GM23338 (cell line): ENCODE measurements at regions not wholly inside any gene's neighbourhood (a gene's known extent, or its start where the extent isn't known, plus 50 kb on each side); places are given as distances from the start of the nearest gene placed in this dataset.

Experiments
- ATAC-seq: fragments of 200-7000 bp; cut with Tn5 transposase; 3 replicates; pipeline ENCODE4 v1.9.1; 2020
- DNase-seq: peaks from one replicate; pipeline ENCODE4 v3.0.0-alpha.2; 2015; ENCODE audit warnings: low spot score
- H2AFZ ChIP-seq: fragments of 200-600 bp; sonication (generic); 2 replicates; pipeline ENCODE4 v1.8.0; 2016; ENCODE audit warnings: antibody characterized with exemption, mild to moderate bottlenecking, moderate library complexity
- H3F3A ChIP-seq: fragments of 200-600 bp; sonication (generic); replicated peaks from 2 replicates; pipeline ENCODE4 v1.8.0; 2017; ENCODE audit warnings: antibody characterized with exemption, mixed run types, low read depth
- H3K27ac ChIP-seq: fragments of 200-600 bp; sonication (generic); 2 replicates; pipeline ENCODE4 v1.6.1; 2016; ENCODE audit warnings: low read depth
- H3K27me3 ChIP-seq: fragments of 200-600 bp; sonication (generic); 2 replicates; pipeline ENCODE4 v1.8.0; 2016; ENCODE audit warnings: mild to moderate bottlenecking, mixed run types, moderate library complexity; ENCODE audit not compliant: insufficient read depth
- H3K36me3 ChIP-seq: fragments of 200-600 bp; sonication (generic); 2 replicates; pipeline ENCODE4 v1.8.0; 2016; ENCODE audit warnings: mild to moderate bottlenecking; ENCODE audit not compliant: insufficient read depth
- H3K4me1 ChIP-seq: fragments of 200-600 bp; sonication (generic); 2 replicates; pipeline ENCODE4 v1.8.0; 2016; ENCODE audit warnings: mild to moderate bottlenecking, moderate library complexity; ENCODE audit not compliant: insufficient read depth
- H3K4me2 ChIP-seq: fragments of 200-600 bp; sonication (generic); 2 replicates; pipeline ENCODE4 v1.7.1; 2017; ENCODE audit warnings: mixed run types
- H3K4me3 ChIP-seq: fragments of 200-600 bp; sonication (generic); 2 replicates; pipeline ENCODE4 v1.6.1; 2016; ENCODE audit warnings: mixed run types
- H3K79me2 ChIP-seq: fragments of 200-600 bp; sonication (generic); replicated peaks from 2 replicates; pipeline ENCODE4 v1.8.0; 2017; ENCODE audit warnings: mild to moderate bottlenecking; ENCODE audit not compliant: insufficient read depth
- H3K9me2 ChIP-seq: fragments of 200-600 bp; sonication (generic); 2 replicates; pipeline ENCODE4 v1.8.0; 2017; ENCODE audit not compliant: insufficient read depth
- H4K20me1 ChIP-seq: fragments of 200-600 bp; sonication (generic); replicated peaks from 2 replicates; pipeline ENCODE4 v1.8.0; 2017; ENCODE audit warnings: mild to moderate bottlenecking; ENCODE audit not compliant: insufficient read depth
- H3K27ac Mint-ChIP-seq: 2 replicates; pipeline ENCODE4 v1.8.0; 2020; ENCODE audit warnings: inconsistent platforms, mild to moderate bottlenecking, moderate library complexity, mixed read lengths
- H3K27me3 Mint-ChIP-seq: 3 replicates; pipeline ENCODE4 v1.8.0; 2022; ENCODE audit warnings: low read depth, mild to moderate bottlenecking, moderate library complexity, mixed read lengths, inconsistent platforms; ENCODE audit not compliant: insufficient read depth, poor library complexity
- H3K36me3 Mint-ChIP-seq: 3 replicates; pipeline ENCODE4 v1.8.0; 2021; ENCODE audit warnings: low read depth, mild to moderate bottlenecking, inconsistent platforms, moderate library complexity, mixed read lengths
- H3K4me1 Mint-ChIP-seq: 3 replicates; pipeline ENCODE4 v1.8.0; 2020; ENCODE audit warnings: mild to moderate bottlenecking, inconsistent platforms, mixed read lengths
- H3K4me3 Mint-ChIP-seq: 3 replicates; pipeline ENCODE4 v1.8.0; 2021; ENCODE audit warnings: moderate library complexity, mild to moderate bottlenecking, inconsistent platforms, mixed read lengths
- H3K9me3 Mint-ChIP-seq: 3 replicates; pipeline ENCODE4 v1.8.0; 2020; ENCODE audit warnings: moderate library complexity, mild to moderate bottlenecking, inconsistent platforms, mixed read lengths
- CTCF ChIP-seq, 2 experiments: fragments of 200-600 bp in 1 of 2; sonication (generic) in 1 of 2; conservative IDR thresholded peaks; 2 replicates each; pipeline versions ENCODE4 v1.5.1 to v1.6.1; 2016 to 2017; ENCODE audit warnings: antibody characterized with exemption in 2 of 2, low read depth in 2 of 2, mild to moderate bottlenecking in 2 of 2, moderate library complexity in 1 of 2
- EZH2phosphoT487 ChIP-seq: fragments of 200-600 bp; sonication (generic); IDR thresholded peaks from one replicate; pipeline ENCODE4 v1.8.1; 2018; ENCODE audit warnings: antibody characterized with exemption; ENCODE audit not compliant: unreplicated experiment
- NANOG ChIP-seq: IDR thresholded peaks from 2 replicates; pipeline ENCODE4 v1.6.1; 2016; ENCODE audit warnings: antibody characterized with exemption, borderline replicate concordance
- ZNF114 ChIP-seq: fragments of 250-450 bp; sonication (Bioruptor Pico); IDR thresholded peaks from 2 replicates; pipeline ENCODE4 v1.5.0; 2020; ENCODE audit warnings: mild to moderate bottlenecking, moderate library complexity
- ZNF331 ChIP-seq: fragments of 250-450 bp; sonication (Bioruptor Pico); IDR thresholded peaks from 2 replicates; pipeline ENCODE4 v1.5.0; 2020; ENCODE audit warnings: low read depth, mild to moderate bottlenecking, moderate library complexity
- ZNF462 ChIP-seq: fragments of 250-450 bp; sonication (Bioruptor Pico); IDR thresholded peaks from 2 replicates; pipeline ENCODE4 v1.5.0; 2020; ENCODE audit warnings: mild to moderate bottlenecking, moderate library complexity

- no peak for TF ChIP-seq EZH2phosphoT487
- no peak for TF ChIP-seq ZNF462 (CRISPR knock-in tag)
- no peak for TF ChIP-seq ZNF331 (CRISPR knock-in tag)
- no peak for TF ChIP-seq ZNF114 (CRISPR knock-in tag)
- TF ChIP-seq CTCF (conservative IDR thresholded peaks at IDR 0.05; ENCODE audit: low read depth in 2 of 2) = no peak
- TF ChIP-seq NANOG = no peak
- Mint-ChIP-seq H3K4me1 (peaks cover 6% of the 10 kb centered on the region), H3K9me3 (no peaks in the 10 kb centered on the region; the same call in 2 of the 3 replicates), H3K36me3 (no peaks in the 10 kb centered on the region; the same call in 2 of the 3 replicates), H3K4me3 (no peak overlapping the region), H3K27ac (no peak overlapping the region), H3K27me3 (peaks cover 14% of the 10 kb centered on the region)
- Histone ChIP-seq H3K4me1 (peaks cover 10% of the 10 kb centered on the region), H3F3A (no peaks in the 10 kb centered on the region), H3K4me2 (no peak overlapping the region), H3K36me3 (no peaks in the 10 kb centered on the region), H3K9me2 (peaks cover 3% of the 10 kb centered on the region; the same call in 1 of the 2 replicates), H3K27ac (no peak overlapping the region), H4K20me1 (no peaks in the 10 kb centered on the region), H3K79me2 (no peaks in the 10 kb centered on the region), H3K27me3 (peaks cover 31% of the 10 kb centered on the region), H2AFZ (no peak overlapping the region; the same call in 1 of the 2 replicates), H3K4me3 (no peak overlapping the region)
- no peak for ATAC-seq
- DNase-seq = no peak
These were observed 67.0 kb upstream of the STARD13 start for GRCh38 chr13:33352526-33352925.
